SK-N-SH treated with all-trans-retinoic acid at 6 μM for 48 hours (cell line): ENCODE measurements at regions not wholly inside any gene's neighbourhood (a gene's known extent, or its start where the extent isn't known, plus 50 kb on each side); places are given as distances from the start of the nearest gene placed in this dataset.

ENCODE experiments used
- RARB ChIP-seq: fragments of 250-450 bp; sonication (Bioruptor Pico); IDR thresholded peaks from 2 replicates; pipeline ENCODE4 v1.8.0; 2021; ENCODE audit warnings: mild to moderate bottlenecking, moderate library complexity
- ZFP30 ChIP-seq: fragments of 450-650 bp; formaldehyde crosslinking; IDR thresholded peaks from 2 replicates; pipeline ENCODE4 v1.5.0; 2022; ENCODE audit warnings: mild to moderate bottlenecking, moderate library complexity
- TF ChIP-seq, protein P1 (sequence below): fragments of 250-450 bp; sonication (Bioruptor Pico); IDR thresholded peaks from 2 replicates; pipeline ENCODE4 v1.8.0; 2020; ENCODE audit warnings: mild to moderate bottlenecking, moderate library complexity, borderline replicate concordance

GRCh38 chr12:105897311-105897725, 241.4 kb downstream of the NUAK1 start:
- TF ChIP-seq RARB (CRISPR knock-in tag), result no peak
- TF ChIP-seq, protein P1, sequence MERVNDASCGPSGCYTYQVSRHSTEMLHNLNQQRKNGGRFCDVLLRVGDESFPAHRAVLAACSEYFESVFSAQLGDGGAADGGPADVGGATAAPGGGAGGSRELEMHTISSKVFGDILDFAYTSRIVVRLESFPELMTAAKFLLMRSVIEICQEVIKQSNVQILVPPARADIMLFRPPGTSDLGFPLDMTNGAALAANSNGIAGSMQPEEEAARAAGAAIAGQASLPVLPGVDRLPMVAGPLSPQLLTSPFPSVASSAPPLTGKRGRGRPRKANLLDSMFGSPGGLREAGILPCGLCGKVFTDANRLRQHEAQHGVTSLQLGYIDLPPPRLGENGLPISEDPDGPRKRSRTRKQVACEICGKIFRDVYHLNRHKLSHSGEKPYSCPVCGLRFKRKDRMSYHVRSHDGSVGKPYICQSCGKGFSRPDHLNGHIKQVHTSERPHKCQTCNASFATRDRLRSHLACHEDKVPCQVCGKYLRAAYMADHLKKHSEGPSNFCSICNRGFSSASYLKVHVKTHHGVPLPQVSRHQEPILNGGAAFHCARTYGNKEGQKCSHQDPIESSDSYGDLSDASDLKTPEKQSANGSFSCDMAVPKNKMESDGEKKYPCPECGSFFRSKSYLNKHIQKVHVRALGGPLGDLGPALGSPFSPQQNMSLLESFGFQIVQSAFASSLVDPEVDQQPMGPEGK (CRISPR knock-in tag), result no peak
- no peak for TF ChIP-seq ZFP30 (CRISPR knock-in tag)
